IPS DF 4.7 (cell line): ENCODE measurements at regions not wholly inside any gene's neighbourhood (a gene's known extent, or its start where the extent isn't known, plus 50 kb on each side); places are given as distances from the start of the nearest gene placed in this dataset.

ENCODE experiments used
- DNase-seq: peaks from one replicate; pipeline ENCODE4 v3.0.0-alpha.2; 2013; ENCODE audit warnings: low spot score; ENCODE audit errors: extremely low read depth

DNA sequence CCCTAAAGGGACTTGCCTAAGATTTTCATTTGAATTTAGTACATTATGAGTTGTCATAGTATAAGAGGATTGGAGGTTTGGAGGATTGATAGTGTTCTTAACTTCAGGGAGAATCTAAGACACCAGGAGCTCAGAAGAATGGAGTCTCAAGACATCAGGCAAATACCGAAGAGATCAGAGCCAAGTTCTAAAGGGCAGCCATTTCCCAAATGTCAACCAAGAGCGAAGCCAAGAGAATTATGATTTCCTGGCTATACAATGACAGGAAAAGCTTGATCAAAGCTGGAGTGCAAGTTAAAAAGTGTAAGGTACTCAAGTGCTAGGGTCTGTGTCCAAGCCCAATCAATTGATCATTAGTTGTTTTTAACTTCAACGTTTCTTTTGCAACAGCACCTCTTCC lies 283.0 kb upstream of the FN1 start:
- DNase-seq = no peak

DNA sequence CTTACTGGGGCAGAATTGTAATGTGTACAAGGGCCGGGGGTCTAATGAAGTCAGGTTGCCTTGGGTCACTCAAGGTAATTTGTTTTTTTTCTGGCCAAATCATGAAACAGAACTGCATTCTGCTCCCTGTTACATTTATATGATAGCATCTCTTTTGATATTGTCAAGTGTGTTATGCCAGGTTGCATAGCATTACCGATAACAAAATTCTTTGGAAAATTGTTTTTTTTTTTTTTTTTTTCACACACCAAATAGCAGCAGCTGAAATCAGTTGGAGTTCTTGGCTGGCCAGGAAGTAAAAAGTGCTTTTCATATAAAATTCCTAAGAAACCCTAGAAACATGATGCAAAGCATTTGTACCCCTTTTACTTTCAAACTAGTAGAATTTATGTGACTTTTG lies 282.6 kb upstream of the FN1 start:
- no peak for DNase-seq

DNA sequence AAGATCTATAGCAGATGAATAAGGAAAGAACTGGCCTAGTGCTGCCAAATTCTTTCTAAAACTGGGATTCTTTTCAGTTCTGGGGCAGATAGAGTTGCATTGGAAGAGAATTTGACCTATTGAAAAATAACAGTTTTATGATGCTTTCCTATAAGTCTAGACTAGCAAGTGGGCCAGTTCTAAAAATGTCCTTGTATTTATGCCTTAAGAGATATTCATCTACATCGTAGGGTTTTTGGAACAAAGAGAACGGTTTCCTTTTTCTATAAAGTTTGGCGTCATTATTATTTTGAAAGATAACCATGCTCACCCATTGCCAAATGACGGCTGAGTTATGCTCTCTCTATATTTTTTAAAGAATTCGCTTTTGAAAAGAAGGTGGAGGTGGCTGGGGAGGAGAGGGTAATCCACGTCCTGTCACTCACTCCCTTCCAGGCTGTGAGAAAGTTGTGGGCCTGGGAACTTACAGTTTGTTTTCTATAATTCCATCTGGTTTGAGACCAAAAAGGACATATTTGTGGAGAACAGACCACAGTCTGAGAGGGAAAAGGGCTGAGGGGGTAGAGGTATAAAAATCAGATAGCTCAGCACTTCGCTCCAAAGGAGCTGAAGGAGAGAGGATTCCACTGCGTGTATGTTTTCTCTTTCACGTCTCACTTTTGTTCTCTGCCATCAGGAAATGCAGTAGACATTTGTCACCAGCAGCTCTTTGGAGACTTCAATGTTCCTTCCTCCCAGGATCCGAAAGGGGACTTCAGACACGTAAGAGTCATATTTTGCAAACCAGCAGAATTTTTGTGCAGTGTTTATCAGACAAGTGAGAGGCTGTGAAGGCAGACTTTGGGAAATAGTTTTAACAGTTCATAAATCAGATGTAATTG lies 281.9 kb upstream of the FN1 start:
- no peak for DNase-seq

DNA sequence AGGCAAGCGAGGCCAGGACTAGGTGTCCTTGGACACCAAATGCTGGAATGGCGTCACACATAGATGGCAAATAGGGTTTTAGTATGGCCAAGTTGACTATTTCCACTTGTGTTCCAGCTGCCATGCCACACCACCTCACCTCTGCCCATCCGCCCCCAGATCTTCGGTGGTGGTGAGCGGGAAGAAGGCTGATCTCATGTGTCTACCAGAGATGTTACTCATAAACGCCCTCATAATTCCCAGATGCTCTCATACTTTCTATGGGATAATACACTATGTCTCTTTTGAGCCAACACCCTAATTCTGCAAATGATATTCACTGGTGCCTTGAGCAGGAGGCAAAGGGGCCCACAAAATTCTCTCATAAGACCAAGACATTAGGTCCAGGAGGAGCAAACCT lies 281.1 kb upstream of the FN1 start:
- DNase-seq = no peak

DNA sequence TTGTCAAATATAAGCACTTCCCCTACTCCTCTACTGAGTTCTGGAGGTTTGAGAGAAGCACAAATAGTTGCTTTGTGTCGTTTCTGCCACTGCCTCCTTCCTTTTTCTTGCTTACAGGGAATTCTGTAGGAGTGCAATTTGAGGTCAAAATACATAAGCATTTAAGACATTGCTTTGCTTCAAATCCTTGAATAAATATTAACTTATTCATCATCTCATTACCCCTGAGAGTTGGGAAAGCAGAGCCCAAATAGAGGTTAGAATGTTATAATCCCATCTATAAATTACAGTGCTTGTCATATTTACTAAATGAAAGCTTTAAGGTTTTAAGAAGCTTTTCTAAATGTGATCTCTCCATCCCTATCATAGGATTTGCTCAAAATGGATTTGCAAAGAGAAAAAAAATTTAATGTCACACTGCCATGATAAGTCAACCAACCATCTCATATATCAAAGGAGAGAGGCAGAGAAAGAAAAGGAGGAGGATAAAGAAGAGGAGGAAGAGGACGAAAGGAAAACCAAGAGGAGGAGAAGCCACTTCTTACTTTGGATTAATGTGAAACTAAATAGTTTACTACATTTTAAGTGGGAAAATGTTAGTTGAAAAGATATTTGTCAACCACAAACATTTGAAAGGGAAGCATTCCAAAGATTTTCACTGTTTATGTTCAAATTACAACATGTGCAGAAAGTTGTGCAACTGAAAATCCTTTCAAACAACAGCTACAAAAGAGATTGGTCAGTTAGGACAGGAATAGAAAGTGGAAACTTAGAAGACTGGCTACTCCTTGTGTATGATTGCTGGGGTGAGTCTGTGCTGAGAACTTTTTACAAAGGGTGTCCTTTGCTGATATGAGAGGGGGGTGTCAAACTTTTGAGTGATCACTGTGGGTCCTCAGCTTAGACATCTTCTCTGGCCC lies 277.3 kb upstream of the FN1 start:
- no peak for DNase-seq

DNA sequence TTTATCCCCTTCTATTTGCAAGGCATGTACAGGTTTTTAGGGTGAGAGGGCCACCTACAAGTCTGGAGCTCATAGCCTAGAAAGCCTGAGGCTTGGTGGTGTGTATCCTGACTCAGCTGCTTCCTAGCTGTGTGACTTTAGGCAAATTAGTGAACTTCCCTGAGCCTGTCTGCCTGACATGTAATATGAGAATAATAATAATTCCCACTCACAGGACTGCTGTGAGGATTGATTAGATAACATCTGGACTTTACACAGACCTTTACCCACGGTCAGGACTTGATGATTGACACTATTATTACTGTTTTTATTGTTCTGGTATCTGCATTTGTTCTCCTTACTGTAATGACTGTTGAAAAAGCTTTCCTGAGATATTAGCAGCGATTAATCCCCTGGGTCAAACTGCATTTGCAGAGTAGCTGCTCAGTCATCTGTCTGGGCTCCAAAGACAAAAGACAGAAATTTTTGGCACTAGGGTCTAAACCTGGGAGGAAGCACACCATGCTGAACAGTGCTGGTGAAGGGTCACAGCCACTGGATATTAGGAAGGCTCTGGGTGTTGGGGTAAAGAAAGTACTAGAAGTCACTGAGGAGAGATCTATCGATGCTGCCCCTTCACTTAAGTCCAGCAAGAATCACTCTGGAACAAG lies 276.5 kb upstream of the FN1 start:
- DNase-seq = no peak

DNA sequence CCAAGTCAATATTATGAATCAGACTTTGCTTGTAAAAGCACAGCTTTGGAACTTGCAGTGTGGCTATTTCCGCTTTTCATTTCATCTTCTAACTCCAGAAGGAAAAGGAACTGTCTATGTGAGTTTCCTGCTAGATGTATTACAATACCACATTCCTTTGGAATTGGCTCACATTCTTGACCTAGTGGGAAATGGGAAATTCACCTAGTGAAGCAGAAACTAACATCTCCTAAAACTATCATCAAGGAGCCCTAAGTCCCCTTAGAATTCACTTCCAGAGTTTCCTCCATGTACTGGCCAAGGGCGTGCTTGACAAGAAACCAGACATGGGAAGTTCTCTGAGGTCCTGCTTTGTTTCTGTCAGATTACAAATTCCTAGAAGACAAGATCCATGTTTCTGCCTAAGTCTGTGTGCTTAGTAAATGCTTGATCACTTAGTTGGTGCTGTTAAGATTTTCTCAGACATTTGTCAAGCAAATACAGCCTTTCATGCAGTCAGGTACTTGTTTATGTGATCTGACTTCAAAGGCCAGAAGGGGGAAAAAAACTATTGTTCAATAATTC lies 275.7 kb upstream of the FN1 start:
- DNase-seq = no peak

DNA sequence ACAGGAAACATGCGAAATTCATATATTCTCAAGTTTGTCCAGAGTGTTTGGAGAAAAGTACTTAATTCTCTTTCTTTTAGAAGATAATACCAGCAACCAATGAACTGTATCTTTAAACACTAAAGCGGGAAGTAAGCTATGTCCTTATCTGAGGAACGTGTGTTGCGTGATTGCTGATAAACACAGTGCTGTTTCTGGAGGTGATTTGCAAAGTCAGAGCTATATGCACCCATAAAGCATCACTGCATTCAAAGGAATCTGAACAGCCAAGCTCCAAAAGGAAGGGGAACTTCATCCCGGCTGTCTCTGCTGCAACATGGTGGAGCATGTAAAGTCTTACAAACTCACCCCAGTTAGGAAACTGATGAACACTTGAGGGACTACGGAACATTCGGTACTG lies 271.7 kb upstream of the FN1 start:
- no peak for DNase-seq

DNA sequence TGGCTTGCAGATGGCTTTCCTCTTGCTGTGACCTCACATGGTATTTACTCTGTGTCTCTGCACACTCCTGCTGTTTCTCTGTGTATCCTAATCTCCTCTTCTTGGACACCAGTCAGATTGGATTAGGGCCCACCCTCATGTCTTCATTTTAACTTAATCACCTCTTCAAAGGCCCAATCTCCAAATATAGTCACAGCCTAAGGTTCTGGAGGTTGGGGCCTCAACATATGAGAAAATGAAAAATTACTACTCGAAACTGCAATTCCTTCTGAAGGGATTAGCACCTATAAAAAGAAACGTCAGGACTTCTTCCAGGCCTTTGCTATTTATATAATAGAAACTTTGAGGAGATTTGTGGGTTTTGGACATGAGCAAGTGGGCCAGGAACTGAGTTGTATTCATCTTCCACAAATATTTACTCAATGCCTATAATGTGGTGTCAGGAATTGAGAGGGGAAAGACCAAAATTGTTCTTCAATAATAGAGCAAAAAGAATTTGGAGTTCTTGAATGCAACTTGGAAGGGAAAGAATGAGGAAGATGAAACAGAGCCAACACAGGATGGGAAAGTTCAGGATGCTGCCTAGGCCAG lies 270.0 kb upstream of the FN1 start:
- DNase-seq = no peak

DNA sequence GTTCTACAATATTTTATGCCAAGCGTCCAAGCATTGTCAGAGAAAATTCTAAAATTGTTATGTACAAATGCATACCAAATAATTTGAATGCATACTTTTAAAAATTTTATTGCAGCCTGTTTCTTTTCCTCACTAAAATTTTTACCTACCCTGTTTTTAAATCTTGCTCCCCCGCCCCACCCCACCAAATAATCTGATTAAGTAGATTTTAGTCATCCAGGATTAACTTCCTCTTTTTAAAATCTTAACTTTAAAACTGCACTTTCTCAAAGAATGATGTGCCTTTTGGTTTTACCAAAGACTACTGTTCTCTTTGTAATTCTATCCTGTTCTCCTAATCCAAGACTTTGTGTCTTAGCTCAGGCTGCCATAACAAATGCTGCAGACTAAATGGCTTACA lies 269.4 kb upstream of the FN1 start:
- DNase-seq = no peak

DNA sequence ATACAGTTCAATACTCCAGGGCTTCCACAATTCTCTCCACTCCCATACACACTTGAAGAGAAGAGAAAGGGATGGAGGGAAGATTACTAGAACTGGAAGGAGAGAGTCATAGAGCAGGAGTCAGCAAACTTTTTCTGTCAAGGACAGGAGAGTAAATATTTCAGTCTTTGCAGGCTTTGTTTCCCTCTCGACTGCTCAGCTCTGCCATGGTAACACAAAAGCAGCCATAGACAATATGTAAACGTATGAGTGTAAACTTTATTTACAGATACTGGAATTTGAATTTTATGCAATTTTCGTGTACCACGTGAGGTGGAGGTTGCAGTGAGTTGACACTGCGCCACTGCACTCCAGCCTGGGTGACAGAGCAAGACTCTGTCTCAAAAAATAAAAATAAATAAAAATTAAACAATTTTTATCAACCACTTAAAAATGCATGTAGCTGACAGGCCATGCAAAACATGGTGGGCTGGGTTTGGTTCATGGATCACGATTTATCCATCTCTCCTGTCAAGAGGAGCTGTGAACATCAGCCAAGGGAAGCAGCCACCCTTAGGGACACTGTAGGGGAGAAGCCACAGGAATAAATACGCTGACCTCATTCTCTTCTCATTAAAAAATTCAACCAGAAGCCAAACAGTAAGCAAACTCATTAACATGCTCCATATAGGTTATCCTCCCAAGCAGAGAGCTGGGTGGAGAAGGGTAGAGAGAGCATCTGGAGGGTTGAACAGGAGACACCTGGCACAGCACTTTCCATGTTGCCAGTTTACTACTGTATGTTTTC lies 266.4 kb upstream of the FN1 start:
- no peak for DNase-seq

DNA sequence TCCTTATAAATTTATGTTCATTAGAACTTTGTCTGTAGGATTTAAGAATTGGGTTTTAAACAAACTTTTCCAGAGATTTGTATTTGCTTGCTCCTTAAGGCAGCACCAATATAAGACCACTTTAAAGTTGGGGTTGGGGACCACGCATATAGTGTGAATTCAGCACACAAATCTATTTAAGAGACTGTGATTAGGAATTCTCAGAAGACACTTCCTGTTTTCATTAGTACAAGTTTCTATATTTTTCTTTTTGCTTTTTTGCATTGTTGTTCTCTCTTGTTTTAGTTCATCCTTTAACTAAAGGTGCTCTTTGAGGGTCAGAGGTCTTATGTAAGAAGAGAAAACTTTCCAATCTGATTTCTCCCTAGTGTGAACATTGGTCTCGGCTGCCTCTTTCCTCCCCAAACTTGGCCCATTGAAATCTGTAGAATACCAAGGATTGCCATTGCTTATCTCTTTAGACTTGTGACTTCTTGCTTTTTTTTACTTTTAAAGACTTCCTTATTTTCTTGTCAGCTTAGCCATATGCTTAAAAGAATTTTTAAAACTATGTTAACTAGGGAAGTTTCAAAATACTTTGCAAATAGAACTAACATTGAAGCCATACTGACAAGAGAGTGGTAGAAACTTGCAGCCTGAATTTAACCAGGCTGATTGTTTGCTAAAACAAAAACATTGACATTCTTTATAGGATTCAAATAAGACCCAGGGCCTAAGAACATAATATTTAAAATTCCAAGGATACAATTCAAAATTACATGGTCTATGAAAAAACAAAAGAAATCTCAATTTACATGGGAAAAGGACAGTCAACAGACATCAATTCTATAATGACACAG lies 264.1 kb upstream of the FN1 start:
- DNase-seq = no peak

DNA sequence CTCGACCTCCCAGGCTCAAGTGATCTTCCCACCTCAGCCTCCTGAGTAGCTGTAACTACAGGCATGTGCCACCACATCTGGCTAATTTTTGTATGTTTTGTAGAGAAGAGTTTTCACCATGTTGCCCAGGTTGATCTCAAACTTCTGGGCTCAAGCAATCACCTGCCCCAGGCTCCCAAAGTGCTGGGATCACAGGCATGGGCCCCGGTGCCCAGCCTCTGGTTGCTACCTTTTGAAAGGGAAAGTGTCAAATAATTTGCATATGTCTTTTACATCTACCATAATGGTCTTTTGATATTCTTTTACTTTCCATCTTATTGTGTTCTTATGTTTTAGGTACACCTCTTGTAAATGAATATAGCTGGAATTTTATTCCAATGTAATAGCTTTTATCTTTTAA lies 263.1 kb upstream of the FN1 start:
- DNase-seq = no peak

DNA sequence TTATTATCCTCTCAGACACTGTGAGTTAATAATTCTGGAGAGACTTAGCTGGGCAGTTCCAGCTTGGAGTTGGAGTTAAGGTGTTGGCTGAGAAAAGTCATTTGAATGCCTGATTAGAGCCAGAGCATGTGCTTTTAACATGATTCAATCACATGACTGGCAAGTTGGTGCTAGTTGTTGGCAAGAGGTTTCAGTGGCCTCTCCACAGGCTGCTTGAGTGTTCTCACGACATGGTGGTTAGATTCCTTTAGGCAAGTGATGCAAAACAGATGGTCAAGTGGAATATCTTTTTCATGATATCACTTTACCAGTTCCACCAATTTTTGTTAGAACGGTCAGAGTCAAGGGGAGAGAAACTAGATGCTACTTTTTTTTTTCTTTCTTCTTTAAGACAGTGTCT lies 262.7 kb upstream of the FN1 start:
- no peak for DNase-seq

DNA sequence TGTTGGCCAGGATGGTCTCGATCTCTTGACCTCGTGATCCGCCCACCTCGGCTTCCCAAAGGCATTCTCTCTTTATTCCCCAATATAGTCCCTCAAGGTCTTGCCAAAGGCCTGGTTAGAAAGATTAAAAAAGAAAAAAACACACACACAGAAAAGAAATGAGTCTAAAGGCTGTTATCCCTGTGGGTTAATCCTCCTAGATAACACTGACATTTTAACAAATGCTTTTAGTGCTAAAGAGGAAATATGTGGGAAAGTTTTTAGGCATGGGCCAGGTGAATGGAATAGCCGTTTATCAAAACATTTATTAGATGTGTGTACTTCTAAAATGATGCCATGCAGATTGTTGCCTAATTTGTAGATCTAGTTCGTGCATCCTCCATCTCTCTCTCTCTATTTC lies 261.6 kb upstream of the FN1 start:
- no peak for DNase-seq

DNA sequence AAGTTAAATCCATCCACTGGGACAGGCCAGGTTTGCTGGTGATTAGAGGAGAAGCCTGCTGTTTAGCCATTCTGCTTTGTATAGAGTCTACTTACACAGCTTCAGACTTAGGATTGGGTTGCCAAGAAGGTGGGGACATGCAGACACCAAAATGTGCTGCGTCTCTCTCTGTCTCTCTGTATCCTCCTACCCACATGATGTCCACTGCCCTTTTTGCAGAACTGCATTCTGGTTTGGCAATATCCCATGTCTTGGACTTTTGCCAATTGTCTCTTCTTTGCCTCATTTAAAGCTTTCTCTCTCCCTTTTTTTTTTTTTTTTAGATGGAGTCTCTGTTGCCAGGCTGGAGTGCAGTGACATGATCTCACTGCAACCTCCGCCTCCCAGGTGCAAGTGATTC lies 261.1 kb upstream of the FN1 start:
- DNase-seq = no peak

DNA sequence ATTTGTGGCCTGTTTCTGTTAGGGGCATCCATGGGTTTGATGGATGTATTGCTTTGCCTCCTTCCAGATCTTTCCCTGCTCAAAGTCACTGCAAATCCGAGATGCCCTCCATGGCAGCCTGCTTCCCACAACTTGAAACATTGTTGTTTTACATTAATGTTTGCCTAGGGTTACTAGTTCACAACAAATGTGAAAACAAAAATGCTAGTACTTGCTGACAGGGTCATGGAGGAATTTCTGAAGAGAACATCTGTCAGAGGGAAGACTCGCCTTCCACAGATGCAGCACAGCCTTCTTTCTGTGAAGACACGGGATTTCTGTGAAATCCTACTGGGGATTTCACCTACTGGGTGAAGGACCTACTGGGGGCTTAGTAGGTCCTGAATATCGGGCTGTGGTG lies 260.0 kb upstream of the FN1 start:
- no peak for DNase-seq

DNA sequence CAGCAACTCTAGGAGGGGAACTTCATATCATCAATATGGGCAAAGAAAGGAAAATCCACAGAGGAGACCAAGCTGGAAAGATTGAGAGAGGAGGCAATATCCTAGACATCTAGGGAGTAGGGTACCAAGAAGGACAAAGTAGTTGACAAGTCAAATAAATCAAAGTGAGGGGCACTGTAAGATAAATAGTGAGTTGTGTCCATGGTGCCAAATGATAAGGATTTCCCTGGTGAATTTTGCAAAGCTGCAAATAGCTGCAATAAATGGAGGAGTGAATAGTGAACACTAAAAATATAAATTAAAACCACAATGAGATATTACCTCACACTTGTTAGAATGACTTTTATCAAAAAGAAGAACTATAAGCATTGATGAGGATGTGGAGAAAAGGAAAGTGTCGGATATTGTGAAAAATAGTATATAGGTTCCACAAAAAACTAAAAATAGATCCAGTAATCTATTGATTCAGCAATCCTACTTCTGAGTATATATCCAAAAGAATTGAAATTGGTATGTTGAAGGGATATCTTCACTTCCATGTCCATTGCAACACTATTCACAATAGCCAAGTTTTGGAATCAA lies 258.2 kb upstream of the FN1 start:
- no peak for DNase-seq
